HEK293 (cell line): ENCODE measurements at regions not wholly inside any gene's neighbourhood (a gene's known extent, or its start where the extent isn't known, plus 50 kb on each side); places are given as distances from the start of the nearest gene placed in this dataset.

Source experiments
- CTCF ChIP-seq: fragments of 450-650 bp; formaldehyde crosslinking; IDR thresholded peaks from 2 replicates; pipeline ENCODE4 v1.5.1; 2016; ENCODE audit warnings: missing biosample characterization, missing genetic modification characterization
- ZBTB21 ChIP-seq: fragments of 450-650 bp; formaldehyde crosslinking; IDR thresholded peaks from 2 replicates; pipeline ENCODE4 v1.5.1; 2017; ENCODE audit warnings: missing biosample characterization, missing genetic modification characterization
- ZBTB7A ChIP-seq: fragments of 450-650 bp; formaldehyde crosslinking; IDR thresholded peaks from 2 replicates; pipeline ENCODE4 v1.5.1; 2016; ENCODE audit warnings: low read depth, missing biosample characterization, missing genetic modification characterization

- TF ChIP-seq ZBTB21 (no peak), CTCF (tag by site-specific recombination) (no peak), ZBTB7A (tag by site-specific recombination) (no peak)
Observed at GRCh38 chr3:103690536-103690935, 1255.7 kb downstream of the ZPLD1 start.
